ENCODE measurements at regions not wholly inside any gene's neighbourhood (a gene's known extent, or its start where the extent isn't known, plus 50 kb on each side); places are given as distances from the start of the nearest gene placed in this dataset.

DNA sequence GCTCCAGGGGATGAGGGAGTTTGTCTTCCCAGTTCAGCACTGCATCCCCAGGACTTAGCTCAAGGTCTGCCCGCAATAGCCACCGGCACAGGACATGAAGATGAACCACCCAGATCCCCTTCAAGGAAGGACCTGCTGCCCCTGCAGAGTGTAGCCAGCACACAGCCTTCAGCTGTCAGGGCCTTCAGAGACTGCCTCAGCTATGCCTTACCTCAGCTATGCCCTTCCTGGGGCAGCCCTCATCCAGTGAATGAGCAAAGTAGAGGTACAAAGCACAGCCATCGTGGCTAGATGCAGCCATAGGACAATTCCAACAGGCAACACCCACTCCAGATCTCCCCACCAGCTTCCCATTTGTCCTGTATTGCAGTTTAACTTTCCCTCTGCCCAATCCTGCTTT is 291.2 kb upstream of the STT3B start:
- no peaks in the 10 kb centered on the region for H3K27me3 ChIP-seq (ENCODE audit: insufficient read depth, low read length)
- no peaks in the 10 kb centered on the region for H3K79me2 ChIP-seq (ENCODE audit: insufficient read depth, low read length)
- H3K9ac ChIP-seq (ENCODE audit: low read length) = no peak overlapping the region
- no peaks in the 10 kb centered on the region for H3F3A ChIP-seq (ENCODE audit: insufficient read depth, low read length)
- H2AFZ ChIP-seq (ENCODE audit: low read length) = no peak overlapping the region
- no peaks in the 10 kb centered on the region for H3K4me1 ChIP-seq (ENCODE audit: insufficient read depth, low read length, severe bottlenecking)
- H4K20me1 ChIP-seq (ENCODE audit: insufficient read depth, low read length) = no peaks in the 10 kb centered on the region
- TF ChIP-seq EZH2 (IDR thresholded peaks at IDR 0.05; ENCODE audit: borderline replicate concordance, low read length) (no peak), CTCF (IDR thresholded peaks at IDR 0.05; ENCODE audit: low read length) (no peak)
- H3K9me3 ChIP-seq (ENCODE audit: low read length) = no peaks in the 10 kb centered on the region
- no peak overlapping the region for H3K4me3 ChIP-seq (ENCODE audit: low read depth, low read length, poor library complexity, severe bottlenecking)
- no peaks in the 10 kb centered on the region for H3K9me2 ChIP-seq (ENCODE audit: low read depth, low read length)
- no peak overlapping the region for H3K27ac ChIP-seq (ENCODE audit: low read depth, low read length, poor library complexity, severe bottlenecking)
- no peak overlapping the region for H3K4me2 ChIP-seq (ENCODE audit: low read length)
- no peaks in the 10 kb centered on the region for H3K36me3 ChIP-seq (ENCODE audit: insufficient read depth, low read length)

GRCh38 chr3:31242026-31242960 is 290.4 kb upstream of the STT3B start:
- no peaks in the 10 kb centered on the region for H3K27me3 ChIP-seq (ENCODE audit: insufficient read depth, low read length)
- TF ChIP-seq EZH2 (IDR thresholded peaks at IDR 0.05; ENCODE audit: borderline replicate concordance, low read length) (no peak), CTCF (IDR thresholded peaks at IDR 0.05; ENCODE audit: low read length) (no peak)
- no peaks in the 10 kb centered on the region for H3K9me2 ChIP-seq (ENCODE audit: low read depth, low read length)
- H3K36me3 ChIP-seq (ENCODE audit: insufficient read depth, low read length) = no peaks in the 10 kb centered on the region
- H3K4me2 ChIP-seq (ENCODE audit: low read length) = no peak overlapping the region
- no peaks in the 10 kb centered on the region for H3K4me1 ChIP-seq (ENCODE audit: insufficient read depth, low read length, severe bottlenecking)
- H3K27ac ChIP-seq (ENCODE audit: low read depth, low read length, poor library complexity, severe bottlenecking) = no peak overlapping the region
- no peaks in the 10 kb centered on the region for H4K20me1 ChIP-seq (ENCODE audit: insufficient read depth, low read length)
- H3K4me3 ChIP-seq (ENCODE audit: low read depth, low read length, poor library complexity, severe bottlenecking) = no peak overlapping the region
- H3K9ac ChIP-seq (ENCODE audit: low read length) = no peak overlapping the region
- no peaks in the 10 kb centered on the region for H3K9me3 ChIP-seq (ENCODE audit: low read length)
- H2AFZ ChIP-seq (ENCODE audit: low read length) = no peak overlapping the region
- no peaks in the 10 kb centered on the region for H3K79me2 ChIP-seq (ENCODE audit: insufficient read depth, low read length)
- H3F3A ChIP-seq (ENCODE audit: insufficient read depth, low read length) = no peaks in the 10 kb centered on the region

DNA sequence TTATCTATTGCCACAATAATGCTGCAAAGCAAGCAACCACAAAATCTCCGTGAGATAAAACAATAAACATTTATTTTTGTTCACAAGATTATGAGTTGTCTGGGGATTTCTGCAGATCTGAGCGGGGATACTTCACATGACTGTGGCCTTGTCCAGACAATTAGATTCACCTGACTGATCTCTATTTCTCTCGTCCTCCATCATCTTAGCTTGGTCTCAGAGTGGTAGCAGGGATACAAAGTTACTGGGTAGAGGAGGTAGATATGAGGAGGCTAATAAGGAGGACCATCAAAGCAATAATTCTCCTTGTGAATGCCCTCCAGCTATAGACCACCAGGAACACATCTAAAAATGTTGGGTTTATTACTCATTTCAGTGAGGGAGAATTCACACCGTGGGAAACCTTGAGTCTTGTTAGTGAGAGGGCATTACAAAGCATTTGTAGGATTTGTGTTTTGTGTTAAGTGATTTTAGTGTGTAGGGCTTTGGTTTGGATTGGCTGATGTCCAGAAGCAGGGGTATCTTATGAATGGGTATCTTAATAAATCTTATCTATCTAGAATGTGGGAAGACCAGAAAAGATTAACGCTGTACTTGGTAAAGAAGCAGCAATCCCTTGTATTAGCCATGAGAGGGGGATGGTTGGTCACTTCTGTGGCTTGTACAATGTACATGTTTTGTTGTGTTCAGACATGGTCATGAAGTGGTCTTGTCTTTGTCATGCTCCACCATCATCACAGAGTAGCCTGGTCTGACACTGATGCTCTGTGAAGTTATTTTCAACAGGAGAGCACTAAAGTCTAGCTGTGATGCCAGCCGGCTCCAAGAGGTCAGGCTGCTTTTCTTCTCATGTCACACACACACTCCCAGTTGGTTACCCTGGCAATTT is 287.6 kb upstream of the STT3B start:
- TF ChIP-seq EZH2 (IDR thresholded peaks at IDR 0.05; ENCODE audit: borderline replicate concordance, low read length) (no peak), CTCF (IDR thresholded peaks at IDR 0.05; ENCODE audit: low read length) (no peak)

More for the DNA sequence above, 287.6 kb upstream of the STT3B start:
- H4K20me1 ChIP-seq (ENCODE audit: insufficient read depth, low read length) = no peaks in the 10 kb centered on the region
- H3K27me3 ChIP-seq (ENCODE audit: insufficient read depth, low read length) = no peaks in the 10 kb centered on the region
- no peak overlapping the region for H3K4me2 ChIP-seq (ENCODE audit: low read length)
- H3K9me3 ChIP-seq (ENCODE audit: low read length) = no peaks in the 10 kb centered on the region
- no peaks in the 10 kb centered on the region for H3K36me3 ChIP-seq (ENCODE audit: insufficient read depth, low read length)
- no peaks in the 10 kb centered on the region for H3K9me2 ChIP-seq (ENCODE audit: low read depth, low read length)
- H3K9ac ChIP-seq (ENCODE audit: low read length) = no peak overlapping the region
- no peaks in the 10 kb centered on the region for H3K4me1 ChIP-seq (ENCODE audit: insufficient read depth, low read length, severe bottlenecking)
- H3K4me3 ChIP-seq (ENCODE audit: low read depth, low read length, poor library complexity, severe bottlenecking) = no peak overlapping the region
- H3K79me2 ChIP-seq (ENCODE audit: insufficient read depth, low read length) = no peaks in the 10 kb centered on the region
- no peaks in the 10 kb centered on the region for H3F3A ChIP-seq (ENCODE audit: insufficient read depth, low read length)
- no peak overlapping the region for H2AFZ ChIP-seq (ENCODE audit: low read length)
- no peak overlapping the region for H3K27ac ChIP-seq (ENCODE audit: low read depth, low read length, poor library complexity, severe bottlenecking)
